ENCODE measurements at regions not wholly inside any gene's neighbourhood (a gene's known extent, or its start where the extent isn't known, plus 50 kb on each side); places are given as distances from the start of the nearest gene placed in this dataset.
"Not testable (repeated sequence)": the region's sequence is repeated elsewhere in the genome, so short reads cannot be mapped to it uniquely, and the experiment has no call there.

- ChIA-PET POLR2A (ENCODE audit: unreplicated experiment) (no interaction called here), CTCF (no interaction called here)
- Histone ChIP-seq H3K36me3 (ENCODE audit: low read depth, low read length) (no peaks in the 10 kb centered on the region), H3K27ac (ENCODE audit: low read length) (no peak overlapping the region), H3K9me3 (ENCODE audit: low read length) (no peaks in the 10 kb centered on the region), H3K4me2 (ENCODE audit: low read length) (no peak overlapping the region), H3K9me2 (replicated peaks; ENCODE audit: low read length) (no peaks in the 10 kb centered on the region), H3K79me2 (ENCODE audit: low read length) (no peaks in the 10 kb centered on the region), H3K9ac (ENCODE audit: low read length) (no peak overlapping the region), H3K4me3 (ENCODE audit: low read length) (no peak overlapping the region), H3K4me1 (ENCODE audit: insufficient read depth, low read length) (no peaks in the 10 kb centered on the region), H2AFZ (ENCODE audit: low read length) (no peak overlapping the region), H3K27me3 (ENCODE audit: low read length) (no peaks in the 10 kb centered on the region), H4K20me1 (ENCODE audit: low read length) (no peaks in the 10 kb centered on the region), H3F3A (ENCODE audit: low read length, unreplicated experiment) (no peaks in the 10 kb centered on the region)
- TF ChIP-seq EZH2phosphoT487 (IDR thresholded peaks at IDR 0.05; ENCODE audit: borderline replicate concordance, low read length) = no peak
- no peak for TF ChIP-seq CTCF (conservative IDR thresholded peaks at IDR 0.05; ENCODE audit: low read depth, low read length)
- TF ChIP-seq EZH2 (IDR thresholded peaks at IDR 0.05; ENCODE audit: low read length, unreplicated experiment) = no peak
- DNase-seq (no peak), ATAC-seq (no peak)
- intact Hi-C loops (cut with micrococcal nuclease) = no loop called here
- no TSS peak for BruUV-seq (replicated peaks)
These were observed 599.9 kb upstream of the MDGA2 start for GRCh38 chr14:48275301-48275700.

GRCh38 chr14:48274826-48275225, 599.4 kb upstream of the MDGA2 start:
- H3K9ac ChIP-seq (ENCODE audit: low read length) = no peak overlapping the region
- CTCF ChIA-PET = no interaction called here
- H3K9me3 ChIP-seq (ENCODE audit: low read length) = no peaks in the 10 kb centered on the region
- H3K4me2 ChIP-seq (ENCODE audit: low read length) = no peak overlapping the region
- no peak overlapping the region for H3K4me3 ChIP-seq (ENCODE audit: low read length)
- H3K27ac ChIP-seq (ENCODE audit: low read length) = no peak overlapping the region
- no peaks in the 10 kb centered on the region for H3K79me2 ChIP-seq (ENCODE audit: low read length)
- H3K27me3 ChIP-seq (ENCODE audit: low read length) = no peaks in the 10 kb centered on the region
- no peak for ATAC-seq
- no peak overlapping the region for H2AFZ ChIP-seq (ENCODE audit: low read length)
- POLR2A ChIA-PET (ENCODE audit: unreplicated experiment) = no interaction called here
- no peak for DNase-seq
- TF ChIP-seq EZH2phosphoT487 (IDR thresholded peaks at IDR 0.05; ENCODE audit: borderline replicate concordance, low read length) = no peak
- TF ChIP-seq EZH2 (IDR thresholded peaks at IDR 0.05; ENCODE audit: low read length, unreplicated experiment) = no peak
- TF ChIP-seq CTCF (conservative IDR thresholded peaks at IDR 0.05; ENCODE audit: low read depth, low read length) = no peak
- H3F3A ChIP-seq (ENCODE audit: low read length, unreplicated experiment) = no peaks in the 10 kb centered on the region
- H3K36me3 ChIP-seq (ENCODE audit: low read depth, low read length) = no peaks in the 10 kb centered on the region
- intact Hi-C loops (cut with micrococcal nuclease) = no loop called here
- no TSS peak for BruUV-seq (replicated peaks)
- no peaks in the 10 kb centered on the region for H4K20me1 ChIP-seq (ENCODE audit: low read length)
- H3K4me1 ChIP-seq (ENCODE audit: insufficient read depth, low read length) = no peaks in the 10 kb centered on the region
- no peaks in the 10 kb centered on the region for H3K9me2 ChIP-seq (replicated peaks; ENCODE audit: low read length)

GRCh38 chr14:48267926-48268325, 592.5 kb upstream of the MDGA2 start:
- H3K4me2 ChIP-seq (ENCODE audit: low read length); H3F3A ChIP-seq (ENCODE audit: low read length, unreplicated experiment); BruUV-seq (replicated peaks); intact Hi-C loops (cut with micrococcal nuclease); H3K9me3 ChIP-seq (ENCODE audit: low read length); H3K9ac ChIP-seq (ENCODE audit: low read length); H3K4me1 ChIP-seq (ENCODE audit: insufficient read depth, low read length); ATAC-seq; H4K20me1 ChIP-seq (ENCODE audit: low read length); CTCF ChIA-PET; H3K79me2 ChIP-seq (ENCODE audit: low read length); H3K27ac ChIP-seq (ENCODE audit: low read length); DNase-seq; H2AFZ ChIP-seq (ENCODE audit: low read length); POLR2A ChIA-PET (ENCODE audit: unreplicated experiment); H3K9me2 ChIP-seq (replicated peaks; ENCODE audit: low read length); H3K4me3 ChIP-seq (ENCODE audit: low read length); H3K36me3 ChIP-seq (ENCODE audit: low read depth, low read length): not testable (repeated sequence)
- H3K27me3 ChIP-seq (ENCODE audit: low read length) = peaks cover 23% of the 10 kb centered on the region

GRCh38 chr14:48266201-48266600, 590.8 kb upstream of the MDGA2 start:
- BruUV-seq (replicated peaks); H3K4me1 ChIP-seq (ENCODE audit: insufficient read depth, low read length); ATAC-seq; H3K4me2 ChIP-seq (ENCODE audit: low read length); DNase-seq; H3F3A ChIP-seq (ENCODE audit: low read length, unreplicated experiment); H4K20me1 ChIP-seq (ENCODE audit: low read length); H3K27ac ChIP-seq (ENCODE audit: low read length); H3K9ac ChIP-seq (ENCODE audit: low read length); H2AFZ ChIP-seq (ENCODE audit: low read length); H3K4me3 ChIP-seq (ENCODE audit: low read length); H3K36me3 ChIP-seq (ENCODE audit: low read depth, low read length); H3K79me2 ChIP-seq (ENCODE audit: low read length); H3K9me3 ChIP-seq (ENCODE audit: low read length); CTCF ChIA-PET; H3K9me2 ChIP-seq (replicated peaks; ENCODE audit: low read length); intact Hi-C loops (cut with micrococcal nuclease): not testable (repeated sequence)
- POLR2A ChIA-PET (ENCODE audit: unreplicated experiment) = interaction anchor here (0.6 kb wide), 1 partner anchor 338 kb away, joined by 5 read pairs; no protein-coding TSS in a partner anchor
- peaks cover 26% of the 10 kb centered on the region for H3K27me3 ChIP-seq (ENCODE audit: low read length)
